Gastrocnemius medialis (tissue), 4 donors: ENCODE measurements at regions not wholly inside any gene's neighbourhood (a gene's known extent, or its start where the extent isn't known, plus 50 kb on each side); places are given as distances from the start of the nearest gene placed in this dataset.

ENCODE experiments used
- CTCF ChIP-seq, 5 experiments: fragments of 450-650 bp in 3 of 5; fragments of 200-600 bp in 2 of 5; sonication (generic) in 2 of 5; IDR thresholded peaks in 4 of 5; conservative IDR thresholded peaks in 1 of 5; 1 replicate in 4 of 5; 2 replicates in 1 of 5; pipeline ENCODE4 v1.5.1; 2016 to 2019; ENCODE audit warnings: antibody characterized with exemption in 5 of 5, mild to moderate bottlenecking in 3 of 5, moderate library complexity in 3 of 5
- POLR2A ChIP-seq, 2 donors: fragments of 450-650 bp; IDR thresholded peaks; one replicate each; pipeline ENCODE4 v1.6.1; 2017; ENCODE audit warnings: antibody characterized with exemption in 2 of 2, mild to moderate bottlenecking in 2 of 2, moderate library complexity in 2 of 2

- TF ChIP-seq CTCF (IDR thresholded peaks at IDR 0.05 in 4 of 5, conservative IDR thresholded peaks at IDR 0.05 in 1 of 5) (no peak), POLR2A (IDR thresholded peaks at IDR 0.05) (no peak)
Observed at GRCh38 chr15:26020871-26021270, 157.7 kb upstream of the ATP10A start.
